Lower lobe of right lung (tissue), 2 donors: ENCODE measurements at regions not wholly inside any gene's neighbourhood (a gene's known extent, or its start where the extent isn't known, plus 50 kb on each side); places are given as distances from the start of the nearest gene placed in this dataset.
A peak's percentile ranks its signal among the peaks of the same experiment; 100 is the strongest.

ENCODE experiments used
- ATAC-seq, 2 donors: fragments of 200-7000 bp; cut with Tn5 transposase; one replicate each; pipeline ENCODE4 v1.9.1; 2020 to 2022; ENCODE audit warnings: mild to moderate bottlenecking in 2 of 2, moderate library complexity in 2 of 2
- DNase-seq: peaks from one replicate; pipeline ENCODE4 v3.0.0-alpha.2; 2020
- H3K27ac ChIP-seq: fragments of 200-600 bp; one replicate; pipeline ENCODE4 v1.8.0; 2022
- H3K27me3 ChIP-seq: fragments of 200-600 bp; one replicate; pipeline ENCODE4 v1.8.0; 2022; ENCODE audit warnings: low read depth
- H3K36me3 ChIP-seq: fragments of 200-600 bp; one replicate; pipeline ENCODE4 v1.8.0; 2022; ENCODE audit warnings: mild to moderate bottlenecking
- H3K4me1 ChIP-seq: fragments of 200-600 bp; one replicate; pipeline ENCODE4 v1.8.0; 2022
- H3K4me3 ChIP-seq: fragments of 200-600 bp; one replicate; pipeline ENCODE4 v1.8.0; 2022; ENCODE audit warnings: mild to moderate bottlenecking
- H3K9me3 ChIP-seq: fragments of 200-600 bp; one replicate; pipeline ENCODE4 v1.8.0; 2022
- intact Hi-C: fragments of 100-400 bp; cut with DNase I; formaldehyde crosslinking; loops from one replicate; pipeline ENCODE4 v1.11.0; 2022
- TF ChIP-seq, protein P1 (sequence below): fragments of 200-600 bp; IDR thresholded peaks from one replicate; pipeline ENCODE4 v1.8.0; 2022; ENCODE audit warnings: antibody characterized with exemption, mild to moderate bottlenecking
- donor health status: DM: no; HTN: yes; CAD: no; lungs with severe emphysema.

- ATAC-seq = no peak
- Histone ChIP-seq H3K27ac (no peak overlapping the region), H3K4me3 (no peak overlapping the region), H3K27me3 (no peaks in the 10 kb centered on the region), H3K36me3 (no peaks in the 10 kb centered on the region), H3K9me3 (no peaks in the 10 kb centered on the region), H3K4me1 (no peaks in the 10 kb centered on the region)
- TF ChIP-seq, protein P1, sequence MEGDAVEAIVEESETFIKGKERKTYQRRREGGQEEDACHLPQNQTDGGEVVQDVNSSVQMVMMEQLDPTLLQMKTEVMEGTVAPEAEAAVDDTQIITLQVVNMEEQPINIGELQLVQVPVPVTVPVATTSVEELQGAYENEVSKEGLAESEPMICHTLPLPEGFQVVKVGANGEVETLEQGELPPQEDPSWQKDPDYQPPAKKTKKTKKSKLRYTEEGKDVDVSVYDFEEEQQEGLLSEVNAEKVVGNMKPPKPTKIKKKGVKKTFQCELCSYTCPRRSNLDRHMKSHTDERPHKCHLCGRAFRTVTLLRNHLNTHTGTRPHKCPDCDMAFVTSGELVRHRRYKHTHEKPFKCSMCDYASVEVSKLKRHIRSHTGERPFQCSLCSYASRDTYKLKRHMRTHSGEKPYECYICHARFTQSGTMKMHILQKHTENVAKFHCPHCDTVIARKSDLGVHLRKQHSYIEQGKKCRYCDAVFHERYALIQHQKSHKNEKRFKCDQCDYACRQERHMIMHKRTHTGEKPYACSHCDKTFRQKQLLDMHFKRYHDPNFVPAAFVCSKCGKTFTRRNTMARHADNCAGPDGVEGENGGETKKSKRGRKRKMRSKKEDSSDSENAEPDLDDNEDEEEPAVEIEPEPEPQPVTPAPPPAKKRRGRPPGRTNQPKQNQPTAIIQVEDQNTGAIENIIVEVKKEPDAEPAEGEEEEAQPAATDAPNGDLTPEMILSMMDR = no peak
- intact Hi-C loops = no loop called here
- DNase-seq = no peak
Measured at GRCh38 chr10:126732308-126732707, 61.8 kb upstream of the C10orf90 start.

GRCh38 chr10:126732868-126733267 lies 62.4 kb upstream of the C10orf90 start:
- ATAC-seq (no peak), DNase-seq (no peak)
- intact Hi-C loops = no loop called here
- Histone ChIP-seq H3K9me3 (no peaks in the 10 kb centered on the region), H3K4me3 (no peak overlapping the region), H3K27ac (no peak overlapping the region), H3K4me1 (no peaks in the 10 kb centered on the region), H3K27me3 (no peaks in the 10 kb centered on the region), H3K36me3 (no peaks in the 10 kb centered on the region)
- TF ChIP-seq, protein P1 = no peak

- no peaks in the 10 kb centered on the region for H3K4me1 ChIP-seq
- TF ChIP-seq, protein P1 = no peak
- no peak overlapping the region for H3K27ac ChIP-seq
- no peaks in the 10 kb centered on the region for H3K36me3 ChIP-seq
- no peaks in the 10 kb centered on the region for H3K27me3 ChIP-seq
- H3K9me3 ChIP-seq = no peaks in the 10 kb centered on the region
- ATAC-seq = peak; percentile 19 to 63
- intact Hi-C loops = no loop called here
- DNase-seq = no peak
- no peak overlapping the region for H3K4me3 ChIP-seq
Measured at GRCh38 chr10:126734015-126734414, 63.5 kb upstream of the C10orf90 start.

DNA sequence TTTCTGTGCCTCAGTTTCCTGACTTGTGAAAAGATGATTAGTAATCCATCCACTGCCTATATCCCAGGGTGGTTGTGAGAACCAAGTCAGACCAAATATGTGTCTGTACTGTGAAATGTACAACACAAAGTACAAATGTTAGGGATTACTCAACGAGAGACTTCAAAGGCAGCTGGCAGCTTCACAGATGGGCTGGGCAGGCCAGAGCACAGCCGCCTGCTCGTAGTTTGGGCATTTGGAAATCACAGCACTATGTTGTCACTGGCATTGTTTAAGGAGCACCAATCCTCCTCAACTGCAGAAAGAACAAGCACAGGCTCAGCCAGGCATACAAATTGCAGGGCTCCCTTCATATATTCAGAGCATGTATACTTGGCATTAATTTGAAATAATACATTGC lies 64.5 kb upstream of the C10orf90 start:
- peak; percentile 52 to 53 for ATAC-seq

DNA sequence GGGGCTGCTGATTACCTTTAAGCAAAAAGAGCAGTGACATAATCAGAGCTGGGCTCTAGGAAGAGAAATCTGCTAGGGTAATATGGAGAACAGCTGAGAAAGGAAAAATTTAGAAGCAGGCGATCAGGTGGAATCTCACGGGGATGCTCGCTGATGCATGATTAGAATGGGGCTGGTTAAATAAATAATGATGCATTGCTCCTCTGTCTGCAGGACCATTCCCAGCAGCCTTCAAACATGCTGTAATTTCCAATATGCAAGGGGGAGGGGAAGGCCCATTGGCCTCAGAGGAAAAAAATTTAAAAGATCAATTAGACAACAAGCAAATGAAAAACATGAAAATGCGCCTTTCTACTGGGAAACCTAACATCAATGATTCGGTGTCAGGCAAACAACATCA lies 65.6 kb upstream of the C10orf90 start:
- TF ChIP-seq, protein P1 = no peak
- intact Hi-C loops = no loop called here
- Histone ChIP-seq H3K36me3 (no peaks in the 10 kb centered on the region), H3K4me3 (no peak overlapping the region), H3K4me1 (no peaks in the 10 kb centered on the region), H3K27ac (no peak overlapping the region), H3K27me3 (no peaks in the 10 kb centered on the region), H3K9me3 (no peaks in the 10 kb centered on the region)
- no peak for DNase-seq
- ATAC-seq = no peak

More for the DNA sequence above, 64.5 kb upstream of the C10orf90 start:
- Histone ChIP-seq H3K36me3 (no peaks in the 10 kb centered on the region), H3K4me3 (no peak overlapping the region), H3K27ac (no peak overlapping the region), H3K27me3 (no peaks in the 10 kb centered on the region), H3K9me3 (no peaks in the 10 kb centered on the region), H3K4me1 (no peaks in the 10 kb centered on the region)
- intact Hi-C loops = no loop called here
- TF ChIP-seq, protein P1 = no peak
- DNase-seq = no peak

- no peaks in the 10 kb centered on the region for H3K27me3 ChIP-seq
Measured at GRCh38 chr10:126736727-126737126, 66.2 kb upstream of the C10orf90 start.

More at GRCh38 chr10:126736727-126737126, 66.2 kb upstream of the C10orf90 start:
- Histone ChIP-seq H3K27ac (no peak overlapping the region), H3K9me3 (no peaks in the 10 kb centered on the region), H3K4me3 (no peak overlapping the region), H3K4me1 (no peaks in the 10 kb centered on the region), H3K36me3 (no peaks in the 10 kb centered on the region)
- DNase-seq (no peak), ATAC-seq (no peak)
- TF ChIP-seq, protein P1 = no peak
- intact Hi-C loops = no loop called here
